Activated CD8-positive, alpha-beta T cell treated with anti-CD3 and anti-CD28 coated beads, Interleukin-2, amount 10 ng/mL, durations not matched to agents 7 days and 5 days (primary cell): ENCODE measurements at regions not wholly inside any gene's neighbourhood (a gene's known extent, or its start where the extent isn't known, plus 50 kb on each side); places are given as distances from the start of the nearest gene placed in this dataset.

Experiments
- ATAC-seq: fragments of 150-1000 bp; cut with Tn5 transposase; one replicate; pipeline ENCODE4 v1.10.0; 2021; ENCODE audit warnings: moderate library complexity
- CTCF ChIA-PET: fragments of 350-600 bp; sonication (Branson Sonifier 250); formaldehyde crosslinking; loops from one replicate; lab custom pipeline; 2021; ENCODE audit warnings: antibody characterized with exemption; lab: Charles Lee
- POLR2A ChIA-PET: fragments of 350-600 bp; sonication (Branson Sonifier 250); formaldehyde crosslinking; loops from one replicate; lab custom pipeline; 2021; ENCODE audit warnings: antibody characterized with exemption; lab: Charles Lee
- DNase-seq: peaks from one replicate; pipeline ENCODE4 v3.0.0-alpha.2; 2020
- H3K27ac Mint-ChIP-seq: one replicate; pipeline ENCODE4 v1.8.0; 2021; ENCODE audit warnings: mild to moderate bottlenecking, mixed read lengths
- H3K27me3 Mint-ChIP-seq: one replicate; pipeline ENCODE4 v1.8.0; 2021; ENCODE audit warnings: low read depth, mixed read lengths
- H3K36me3 Mint-ChIP-seq: one replicate; pipeline ENCODE4 v1.8.0; 2021; ENCODE audit warnings: low read depth, mixed read lengths
- H3K4me1 Mint-ChIP-seq: one replicate; pipeline ENCODE4 v1.8.0; 2021; ENCODE audit warnings: low read depth, mixed read lengths
- H3K4me3 Mint-ChIP-seq: one replicate; pipeline ENCODE4 v1.8.0; 2021; ENCODE audit warnings: mild to moderate bottlenecking, mixed read lengths
- H3K9me3 Mint-ChIP-seq: one replicate; pipeline ENCODE4 v1.8.0; 2022; ENCODE audit warnings: mixed read lengths; ENCODE audit not compliant: insufficient read depth

DNA sequence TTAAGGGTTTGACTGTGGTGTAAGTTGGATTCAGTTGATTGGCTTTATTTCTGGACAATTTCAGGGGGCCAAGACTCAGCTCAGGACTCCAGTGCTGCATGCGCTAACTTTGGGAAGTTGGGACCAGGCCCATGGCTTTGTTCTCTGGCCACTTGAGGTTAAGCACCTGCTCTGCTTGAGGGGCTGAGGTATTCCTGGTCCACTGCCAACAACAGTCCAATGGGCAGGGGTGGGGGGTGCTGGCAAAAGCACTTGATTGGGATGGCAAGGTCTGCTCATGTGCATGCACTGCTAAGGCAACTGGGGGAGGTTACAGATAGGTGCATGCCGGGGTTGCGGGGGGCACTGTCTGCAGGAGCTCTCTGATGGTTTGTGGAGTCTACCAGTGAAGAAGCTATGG lies 52.6 kb upstream of the ASB17 start:
- DNase-seq (no peak), ATAC-seq (no peak)
- H3K36me3 Mint-ChIP-seq: no peaks in the 10 kb centered on the region
- no peak overlapping the region for H3K27ac Mint-ChIP-seq
- no peak overlapping the region for H3K4me3 Mint-ChIP-seq
- CTCF ChIA-PET: interaction anchor here (1.1 kb wide), 1 partner anchor 15 kb away, joined by 3 read pairs; no protein-coding TSS in a partner anchor
- POLR2A ChIA-PET: no interaction called here
- H3K9me3 Mint-ChIP-seq: no peaks in the 10 kb centered on the region
- H3K4me1 Mint-ChIP-seq: no peaks in the 10 kb centered on the region
- peaks cover 2% of the 10 kb centered on the region for H3K27me3 Mint-ChIP-seq

DNA sequence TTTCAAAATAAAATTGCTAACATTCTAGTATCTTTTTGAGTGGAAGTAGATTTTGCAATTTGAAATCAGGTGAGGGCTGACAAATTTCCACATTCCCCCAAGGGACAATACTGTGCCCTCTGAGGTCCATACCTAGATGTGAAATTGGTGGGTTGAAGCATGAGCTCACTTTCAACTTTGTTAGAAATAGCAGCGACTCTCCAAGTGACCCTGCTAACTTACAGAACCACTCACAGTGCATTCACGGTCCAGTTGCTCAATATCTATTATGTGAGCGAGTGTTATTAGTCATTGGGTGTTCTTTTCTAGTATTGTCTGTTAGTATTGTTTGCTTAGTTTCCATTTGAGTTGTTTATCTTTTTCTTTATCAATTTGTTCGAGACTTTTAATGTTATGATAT lies 53.6 kb upstream of the ASB17 start:
- Mint-ChIP-seq H3K36me3 (no peaks in the 10 kb centered on the region), H3K4me1 (no peaks in the 10 kb centered on the region), H3K27me3 (peaks cover 2% of the 10 kb centered on the region), H3K27ac (no peak overlapping the region), H3K9me3 (no peaks in the 10 kb centered on the region), H3K4me3 (no peak overlapping the region)
- ChIA-PET POLR2A (no interaction called here), CTCF (no interaction called here)
- DNase-seq (no peak), ATAC-seq (no peak)

DNA sequence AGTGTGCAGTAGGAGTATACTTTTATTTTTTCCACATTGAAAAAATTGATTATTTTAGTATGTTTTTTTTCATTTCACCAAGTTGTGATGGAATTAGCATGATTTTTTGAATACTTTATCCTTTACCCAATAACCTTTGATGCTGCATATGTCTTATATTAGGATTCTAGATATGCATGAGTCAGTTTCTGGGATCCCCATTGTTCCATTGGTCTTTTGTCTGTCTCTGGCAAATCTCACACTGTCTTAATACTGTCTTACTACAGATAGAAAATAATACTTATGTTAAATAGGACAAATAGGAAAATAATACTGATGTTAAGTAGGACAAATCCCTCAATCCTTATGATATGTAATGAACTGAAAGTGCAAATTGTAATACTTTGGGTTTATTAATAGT lies 54.3 kb upstream of the ASB17 start:
- H3K9me3 Mint-ChIP-seq: no peaks in the 10 kb centered on the region
- DNase-seq (no peak), ATAC-seq (no peak)
- ChIA-PET POLR2A (no interaction called here), CTCF (no interaction called here)
- no peaks in the 10 kb centered on the region for H3K36me3 Mint-ChIP-seq
- peaks cover 2% of the 10 kb centered on the region for H3K27me3 Mint-ChIP-seq
- H3K27ac Mint-ChIP-seq: no peak overlapping the region
- no peak overlapping the region for H3K4me3 Mint-ChIP-seq
- no peaks in the 10 kb centered on the region for H3K4me1 Mint-ChIP-seq

GRCh38 chr1:75989121-75989520 lies 56.9 kb upstream of the ASB17 start:
- H3K9me3 Mint-ChIP-seq: no peaks in the 10 kb centered on the region
- POLR2A ChIA-PET: no interaction called here
- no peak overlapping the region for H3K27ac Mint-ChIP-seq
- H3K27me3 Mint-ChIP-seq: peaks cover 2% of the 10 kb centered on the region
- ATAC-seq (no peak), DNase-seq (no peak)
- H3K4me1 Mint-ChIP-seq: no peaks in the 10 kb centered on the region
- CTCF ChIA-PET: interaction anchor here (1.2 kb wide), 1 partner anchor 166 kb away, joined by 3 read pairs; no protein-coding TSS in a partner anchor
- H3K4me3 Mint-ChIP-seq: no peak overlapping the region
- no peaks in the 10 kb centered on the region for H3K36me3 Mint-ChIP-seq

DNA sequence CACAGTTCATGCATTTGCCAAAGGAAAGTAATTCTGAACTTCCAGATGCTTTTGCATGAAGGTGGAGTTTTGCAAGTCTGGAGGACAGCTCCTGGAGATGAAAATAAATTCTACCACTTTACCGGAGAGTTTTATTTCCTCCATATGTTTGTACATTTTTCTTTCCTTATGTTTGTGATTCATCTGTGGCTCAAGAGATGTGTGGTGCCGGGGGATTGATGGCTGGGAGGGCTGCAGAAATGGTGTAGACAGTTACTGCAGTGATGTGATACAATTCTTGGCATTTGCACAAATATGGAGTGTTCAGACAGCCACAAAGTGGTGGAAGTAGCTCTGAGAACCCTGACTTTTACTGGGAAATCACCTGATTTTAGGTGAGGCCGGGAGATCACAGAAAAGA lies 58.5 kb upstream of the ASB17 start:
- ChIA-PET CTCF (interaction anchor here (0.6 to 1.2 kb wide), 7 partner anchors 9 to 1826 kb away, joined by 3 to 5 read pairs (median 3); no protein-coding TSS in a partner anchor), POLR2A (no interaction called here)
- no peaks in the 10 kb centered on the region for H3K4me1 Mint-ChIP-seq
- no peaks in the 10 kb centered on the region for H3K9me3 Mint-ChIP-seq
- H3K36me3 Mint-ChIP-seq: no peaks in the 10 kb centered on the region
- peaks cover 6% of the 10 kb centered on the region for H3K27me3 Mint-ChIP-seq
- no peak for DNase-seq
- ATAC-seq: no peak
- no peak overlapping the region for H3K4me3 Mint-ChIP-seq
- no peak overlapping the region for H3K27ac Mint-ChIP-seq

- no peak overlapping the region for H3K27ac Mint-ChIP-seq
- peak; percentile 76 for DNase-seq
- ATAC-seq: peak; percentile 64
- ChIA-PET POLR2A (no interaction called here), CTCF (interaction anchor here (0.6 to 1.3 kb wide), 9 partner anchors 10 to 1825 kb away, joined by 3 to 6 read pairs (median 3); no protein-coding TSS in a partner anchor)
- H3K4me1 Mint-ChIP-seq: no peaks in the 10 kb centered on the region
- peaks cover 6% of the 10 kb centered on the region for H3K27me3 Mint-ChIP-seq
- no peak overlapping the region for H3K4me3 Mint-ChIP-seq
- no peaks in the 10 kb centered on the region for H3K9me3 Mint-ChIP-seq
- H3K36me3 Mint-ChIP-seq: no peaks in the 10 kb centered on the region
Observed at GRCh38 chr1:75991497-75992114, 59.4 kb upstream of the ASB17 start.

DNA sequence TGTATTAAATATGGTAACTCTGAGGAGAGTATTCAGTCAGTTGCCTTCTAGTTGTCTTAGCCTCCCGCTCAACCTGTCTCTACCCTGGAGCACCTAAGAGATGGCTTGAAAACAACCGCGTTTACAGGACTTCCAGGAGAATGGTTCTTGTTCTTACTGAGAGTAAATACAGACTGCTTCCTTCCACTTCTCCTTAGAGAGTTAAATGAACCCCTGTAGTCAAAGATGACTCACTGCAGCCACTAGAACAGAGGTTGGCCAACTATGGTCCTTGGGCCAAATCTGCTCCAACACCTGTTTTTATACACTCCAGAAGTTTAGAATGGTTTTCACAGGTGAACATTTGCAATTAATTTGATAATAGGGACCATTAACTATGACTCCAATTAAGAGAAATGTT lies 60.1 kb upstream of the ASB17 start:
- DNase-seq: no peak
- ChIA-PET POLR2A (no interaction called here), CTCF (interaction anchor here (0.6 to 1.3 kb wide), 5 partner anchors 22 to 564 kb away, joined by 3 to 6 read pairs (median 3); no protein-coding TSS in a partner anchor)
- ATAC-seq: no peak
- Mint-ChIP-seq H3K36me3 (no peaks in the 10 kb centered on the region), H3K4me3 (no peak overlapping the region), H3K27ac (no peak overlapping the region), H3K9me3 (no peaks in the 10 kb centered on the region), H3K27me3 (peaks cover 6% of the 10 kb centered on the region), H3K4me1 (no peaks in the 10 kb centered on the region)

- Mint-ChIP-seq H3K4me1 (no peaks in the 10 kb centered on the region), H3K4me3 (no peak overlapping the region), H3K27ac (no peak overlapping the region), H3K27me3 (peaks cover 6% of the 10 kb centered on the region), H3K9me3 (peaks cover 3% of the 10 kb centered on the region), H3K36me3 (no peaks in the 10 kb centered on the region)
- POLR2A ChIA-PET: no interaction called here
- DNase-seq (no peak), ATAC-seq (no peak)
- CTCF ChIA-PET: interaction anchor here (1.0 kb wide), 1 partner anchor 161 kb away, joined by 3 read pairs; no protein-coding TSS in a partner anchor
Observed at GRCh38 chr1:75993661-75994060, 61.5 kb upstream of the ASB17 start.

DNA sequence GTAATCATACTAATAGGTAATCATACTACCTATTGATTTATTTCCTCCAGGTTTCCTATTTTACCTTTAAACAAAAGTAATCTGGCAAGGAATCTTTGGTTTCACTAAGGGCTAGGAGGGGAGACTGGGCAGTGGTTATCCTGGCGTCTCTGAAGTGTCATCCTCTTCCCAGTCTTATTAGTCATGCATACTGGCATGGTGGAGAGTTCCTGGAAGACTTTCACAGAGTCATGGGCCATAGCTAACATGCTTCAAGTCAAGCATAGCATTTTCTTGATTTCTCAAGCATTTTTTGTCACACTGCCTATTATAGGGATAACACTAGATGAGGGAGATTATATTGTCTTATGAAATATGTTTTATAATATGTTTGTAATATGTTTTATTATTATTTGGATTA lies 64.0 kb upstream of the ASB17 start:
- CTCF ChIA-PET: no interaction called here
- no peak overlapping the region for H3K27ac Mint-ChIP-seq
- POLR2A ChIA-PET: no interaction called here
- H3K4me1 Mint-ChIP-seq: no peaks in the 10 kb centered on the region
- DNase-seq (no peak), ATAC-seq (no peak)
- no peak overlapping the region for H3K4me3 Mint-ChIP-seq
- H3K36me3 Mint-ChIP-seq: no peaks in the 10 kb centered on the region
- peaks cover 8% of the 10 kb centered on the region for H3K9me3 Mint-ChIP-seq
- peaks cover 6% of the 10 kb centered on the region for H3K27me3 Mint-ChIP-seq

- no peak for DNase-seq
- Mint-ChIP-seq H3K36me3 (no peaks in the 10 kb centered on the region), H3K4me3 (no peak overlapping the region), H3K27me3 (peaks cover 6% of the 10 kb centered on the region), H3K27ac (no peak overlapping the region), H3K9me3 (peaks cover 8% of the 10 kb centered on the region), H3K4me1 (no peaks in the 10 kb centered on the region)
- CTCF ChIA-PET: interaction anchor here (1.4 kb wide), 1 partner anchor 14 kb away, joined by 3 read pairs; no protein-coding TSS in a partner anchor
- POLR2A ChIA-PET: no interaction called here
- no peak for ATAC-seq
Observed at GRCh38 chr1:75999034-75999433, 66.8 kb upstream of the ASB17 start.

DNA sequence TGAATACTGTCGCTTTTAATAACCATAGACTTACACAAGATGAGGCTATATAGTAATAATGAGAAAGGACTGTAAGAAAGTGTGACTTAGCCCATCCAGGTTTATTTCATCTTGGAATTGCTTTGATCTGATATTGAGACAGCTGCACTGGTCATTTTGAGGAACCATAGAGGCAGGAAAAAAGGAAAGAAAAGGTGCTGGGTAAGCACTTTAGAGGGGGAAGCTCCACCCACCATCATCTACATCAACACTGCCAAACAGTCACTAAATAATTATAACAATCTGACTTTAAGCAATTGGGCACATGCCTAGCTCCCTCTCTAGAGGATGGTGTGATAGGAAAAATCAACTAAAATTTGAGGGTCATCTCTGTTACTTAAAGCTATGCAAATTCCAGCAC lies 70.6 kb upstream of the ST6GALNAC3 start:
- ChIA-PET POLR2A (no interaction called here), CTCF (interaction anchor here (1.2 kb wide), 1 partner anchor 31 kb away, joined by 3 read pairs; no protein-coding TSS in a partner anchor)
- Mint-ChIP-seq H3K27me3 (no peaks in the 10 kb centered on the region), H3K4me3 (no peak overlapping the region), H3K9me3 (peaks cover 3% of the 10 kb centered on the region), H3K4me1 (no peaks in the 10 kb centered on the region), H3K27ac (no peak overlapping the region), H3K36me3 (no peaks in the 10 kb centered on the region)
- ATAC-seq: no peak
- no peak for DNase-seq

DNA sequence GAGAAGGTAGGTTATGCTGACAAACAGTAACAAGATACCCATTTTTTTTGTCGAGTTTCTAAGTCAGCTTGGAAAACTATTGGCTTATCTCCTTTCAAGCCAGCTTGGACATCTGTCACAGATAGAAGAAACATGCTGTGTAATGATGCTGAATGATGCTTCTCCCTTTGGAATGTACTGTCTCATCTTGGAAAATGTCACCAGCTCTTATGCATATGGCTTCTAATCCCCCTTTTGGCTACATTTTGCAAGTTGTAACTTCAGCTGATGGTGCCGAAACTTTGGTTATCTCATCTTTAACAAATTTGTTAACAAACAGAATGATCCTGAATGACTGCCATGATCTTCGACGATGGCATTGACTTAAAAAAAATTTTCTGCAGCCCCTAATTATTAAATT lies 68.8 kb upstream of the ST6GALNAC3 start:
- H3K27me3 Mint-ChIP-seq: no peaks in the 10 kb centered on the region
- no peak overlapping the region for H3K27ac Mint-ChIP-seq
- POLR2A ChIA-PET: no interaction called here
- CTCF ChIA-PET: no interaction called here
- no peaks in the 10 kb centered on the region for H3K36me3 Mint-ChIP-seq
- no peaks in the 10 kb centered on the region for H3K9me3 Mint-ChIP-seq
- no peaks in the 10 kb centered on the region for H3K4me1 Mint-ChIP-seq
- no peak overlapping the region for H3K4me3 Mint-ChIP-seq
- ATAC-seq (no peak), DNase-seq (no peak)
